SJSA1 (cell line): ENCODE measurements at regions not wholly inside any gene's neighbourhood (a gene's known extent, or its start where the extent isn't known, plus 50 kb on each side); places are given as distances from the start of the nearest gene placed in this dataset.

ENCODE experiments used
- DNase-seq, 2 experiments: peaks; one replicate each; pipeline ENCODE4 v3.0.0-alpha.2; 2015 to 2020; ENCODE audit warnings: low spot score in 2 of 2, low read depth in 1 of 2
- H3K27ac ChIP-seq: fragments of 250-450 bp; sonication (Bioruptor Pico); 2 replicates; pipeline ENCODE4 v1.5.1; 2020; ENCODE audit warnings: mild to moderate bottlenecking, moderate library complexity
- H3K27me3 ChIP-seq: fragments of 250-450 bp; sonication (Bioruptor Pico); replicated peaks from 2 replicates; pipeline ENCODE4 v1.5.1; 2020; ENCODE audit warnings: mild to moderate bottlenecking, moderate library complexity
- H3K36me3 ChIP-seq: fragments of 250-450 bp; sonication (Bioruptor Pico); 2 replicates; pipeline ENCODE4 v1.5.1; 2020; ENCODE audit warnings: mild to moderate bottlenecking
- H3K4me1 ChIP-seq: fragments of 250-450 bp; sonication (Bioruptor Pico); replicated peaks from 2 replicates; pipeline ENCODE4 v1.6.1; 2021; ENCODE audit warnings: mild to moderate bottlenecking
- H3K4me3 ChIP-seq: fragments of 250-450 bp; sonication (Bioruptor Pico); 2 replicates; pipeline ENCODE4 v1.5.1; 2020; ENCODE audit warnings: mild to moderate bottlenecking
- H3K9me3 ChIP-seq: fragments of 250-450 bp; sonication (Bioruptor Pico); replicated peaks from 2 replicates; pipeline ENCODE4 v1.5.1; 2020; ENCODE audit warnings: mild to moderate bottlenecking

DNA sequence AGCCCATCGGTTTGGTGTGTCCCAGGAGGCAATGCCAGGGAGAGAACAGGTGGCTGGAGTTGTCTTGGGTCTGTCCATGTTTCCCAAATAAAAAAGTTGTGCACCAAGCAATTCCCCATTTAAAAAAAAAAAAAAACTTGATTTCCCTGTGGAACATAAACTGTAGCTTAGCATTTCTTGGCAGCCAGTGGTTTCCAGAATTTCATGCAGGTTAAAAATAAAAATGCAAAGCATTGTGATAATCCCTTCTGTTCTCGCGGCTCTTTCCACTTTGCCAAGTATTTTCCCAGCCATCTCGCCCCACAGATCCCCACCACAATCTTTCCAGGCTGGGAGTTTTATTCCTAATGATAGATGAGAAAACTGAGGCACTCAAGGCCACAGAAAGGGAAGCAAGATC is 51.4 kb upstream of the MSX1 start:
- Histone ChIP-seq H3K27me3 (no peaks in the 10 kb centered on the region), H3K36me3 (no peaks in the 10 kb centered on the region), H3K4me3 (no peak overlapping the region), H3K9me3 (no peaks in the 10 kb centered on the region), H3K4me1 (no peaks in the 10 kb centered on the region), H3K27ac (no peak overlapping the region)
- DNase-seq = no peak

DNA sequence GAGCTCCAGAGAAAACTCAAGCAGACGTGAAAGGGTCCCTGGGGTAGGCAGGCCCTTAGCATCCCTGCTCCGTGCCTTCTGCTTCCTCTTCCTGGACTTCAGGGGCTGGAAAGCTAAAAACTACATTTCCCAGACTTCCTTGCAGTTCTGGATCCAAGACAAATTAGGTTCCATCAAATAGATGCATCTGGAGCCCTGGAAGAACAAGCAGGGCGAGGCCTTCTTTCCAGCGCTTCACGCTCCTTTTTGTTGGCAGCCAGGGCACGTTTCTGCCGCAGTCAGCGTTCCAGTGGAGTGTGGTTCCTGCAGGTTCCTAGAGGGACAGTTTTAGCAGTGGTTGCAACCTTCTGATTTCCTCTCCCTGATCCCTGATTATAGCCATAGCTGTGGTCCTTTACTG is 53.6 kb upstream of the MSX1 start:
- no peaks in the 10 kb centered on the region for H3K4me1 ChIP-seq
- no peaks in the 10 kb centered on the region for H3K9me3 ChIP-seq
- H3K4me3 ChIP-seq = no peak overlapping the region
- H3K36me3 ChIP-seq = no peaks in the 10 kb centered on the region
- H3K27me3 ChIP-seq = no peaks in the 10 kb centered on the region
- H3K27ac ChIP-seq = no peak overlapping the region
- DNase-seq = no peak

DNA sequence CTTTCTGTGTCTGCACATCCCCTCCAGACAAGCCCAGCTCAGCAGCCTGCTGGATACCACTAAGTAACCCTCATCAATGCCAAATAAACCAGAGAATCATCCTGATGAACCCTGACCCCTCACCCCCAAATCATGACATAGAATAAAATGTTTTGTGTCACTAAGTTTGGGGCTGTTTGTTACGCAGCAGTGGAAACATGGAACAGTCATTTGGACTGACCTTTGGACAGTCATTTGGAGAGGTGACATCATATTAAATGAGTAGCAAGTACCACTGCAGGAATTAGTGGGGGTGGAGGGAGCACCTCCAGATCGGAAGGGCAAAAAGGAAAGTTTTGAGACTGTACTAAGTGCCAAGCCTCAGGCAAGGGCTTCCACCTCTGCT is 55.6 kb upstream of the MSX1 start:
- no peaks in the 10 kb centered on the region for H3K4me1 ChIP-seq
- H3K27me3 ChIP-seq = no peaks in the 10 kb centered on the region
- H3K36me3 ChIP-seq = no peaks in the 10 kb centered on the region
- no peak overlapping the region for H3K27ac ChIP-seq
- no peak for DNase-seq
- H3K4me3 ChIP-seq = no peak overlapping the region
- no peaks in the 10 kb centered on the region for H3K9me3 ChIP-seq

DNA sequence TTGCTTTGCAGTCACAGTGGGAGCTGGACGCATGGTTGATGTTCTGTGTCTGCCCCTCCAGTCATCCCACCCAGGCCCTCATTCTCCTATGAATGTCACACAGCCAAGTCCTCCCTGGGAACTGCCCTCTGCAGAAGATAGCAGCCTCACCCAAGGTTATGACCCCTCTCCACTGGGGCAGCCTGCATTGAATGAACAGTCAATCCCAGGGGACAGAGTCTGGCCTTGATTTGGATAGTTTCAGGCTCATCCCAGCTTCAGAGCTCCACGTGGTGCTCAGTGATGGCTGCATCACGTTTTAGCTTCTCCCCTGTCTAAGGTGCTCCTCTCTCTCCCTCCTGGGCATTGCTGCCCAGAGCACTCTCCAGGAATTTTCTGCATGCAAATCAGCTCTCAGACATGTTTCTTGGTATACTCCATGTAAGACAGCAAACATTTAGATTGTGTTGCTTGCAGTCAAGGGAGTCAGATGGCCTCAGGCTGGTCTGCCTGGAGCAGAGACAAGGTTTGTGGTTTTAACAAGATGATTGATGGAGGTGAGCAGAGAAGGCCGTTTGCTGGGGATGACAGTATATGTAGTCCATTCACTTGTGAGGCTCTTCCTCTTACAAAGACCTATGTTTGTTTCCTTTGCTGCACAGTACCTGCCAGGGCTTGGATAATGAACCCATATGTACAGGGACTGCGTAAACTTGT is 56.1 kb upstream of the MSX1 start:
- H3K4me3 ChIP-seq = no peak overlapping the region
- H3K27me3 ChIP-seq = no peaks in the 10 kb centered on the region
- no peaks in the 10 kb centered on the region for H3K4me1 ChIP-seq
- no peak for DNase-seq
- H3K27ac ChIP-seq = no peak overlapping the region
- H3K9me3 ChIP-seq = no peaks in the 10 kb centered on the region
- no peaks in the 10 kb centered on the region for H3K36me3 ChIP-seq

DNA sequence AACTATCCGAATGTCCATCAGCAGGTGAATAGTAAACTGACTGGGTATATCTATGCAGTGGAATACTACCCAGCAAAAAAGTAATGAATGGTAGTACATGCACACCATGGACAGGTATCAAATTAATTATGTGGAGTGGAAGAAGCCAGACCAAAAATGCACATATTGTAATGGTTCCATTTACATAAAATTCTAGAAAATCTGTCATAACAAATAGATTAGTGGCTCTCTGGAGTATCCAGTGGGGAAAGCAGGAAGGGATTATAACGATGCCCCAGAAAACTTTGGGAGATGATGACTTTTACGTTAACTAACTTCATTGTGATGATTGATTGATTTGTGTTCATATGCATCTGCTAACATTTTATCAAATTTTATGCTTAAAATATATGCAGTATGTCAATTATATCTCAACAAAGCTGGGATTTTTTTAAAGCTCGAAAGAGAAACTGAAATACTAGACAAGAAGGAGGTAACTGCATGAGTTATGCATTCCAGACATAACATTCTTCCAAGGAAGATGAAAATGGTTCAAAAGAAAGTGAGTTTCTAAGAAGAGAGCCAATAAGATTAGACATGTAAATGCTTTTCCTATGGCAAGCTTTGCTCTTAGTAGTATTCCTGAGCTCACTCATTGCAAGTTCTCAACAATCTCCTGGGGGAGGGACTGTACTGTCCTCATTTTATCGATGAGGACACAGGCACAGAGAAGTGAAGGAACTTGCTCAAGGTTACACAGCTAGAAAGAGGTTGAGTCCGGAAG is 58.6 kb upstream of the MSX1 start:
- no peak overlapping the region for H3K4me3 ChIP-seq
- no peaks in the 10 kb centered on the region for H3K36me3 ChIP-seq
- H3K9me3 ChIP-seq = no peaks in the 10 kb centered on the region
- H3K27ac ChIP-seq = no peak overlapping the region
- no peaks in the 10 kb centered on the region for H3K4me1 ChIP-seq
- DNase-seq = no peak
- H3K27me3 ChIP-seq = no peaks in the 10 kb centered on the region

DNA sequence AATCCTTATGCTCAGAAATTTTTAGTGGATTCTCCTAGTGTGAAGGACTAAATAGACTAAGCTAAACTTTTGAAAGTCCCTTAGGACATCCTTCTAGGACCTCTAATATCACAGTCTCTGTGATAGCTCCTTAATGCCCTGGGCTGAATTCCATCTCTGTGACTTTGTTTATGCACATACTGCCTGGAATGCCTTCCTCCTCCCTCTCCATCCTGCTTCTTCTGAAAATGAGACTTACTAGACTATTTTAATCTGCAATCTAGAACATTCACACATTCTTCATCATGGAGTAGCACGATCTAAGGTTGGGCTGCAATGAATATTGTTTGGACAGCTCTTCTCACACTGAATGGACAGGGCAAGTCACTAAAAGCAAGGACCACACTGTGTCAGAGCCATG is 65.0 kb upstream of the MSX1 start:
- H3K4me3 ChIP-seq = no peak overlapping the region
- no peaks in the 10 kb centered on the region for H3K27me3 ChIP-seq
- H3K9me3 ChIP-seq = no peaks in the 10 kb centered on the region
- DNase-seq = no peak
- H3K27ac ChIP-seq = no peak overlapping the region
- H3K36me3 ChIP-seq = no peaks in the 10 kb centered on the region
- H3K4me1 ChIP-seq = no peaks in the 10 kb centered on the region

DNA sequence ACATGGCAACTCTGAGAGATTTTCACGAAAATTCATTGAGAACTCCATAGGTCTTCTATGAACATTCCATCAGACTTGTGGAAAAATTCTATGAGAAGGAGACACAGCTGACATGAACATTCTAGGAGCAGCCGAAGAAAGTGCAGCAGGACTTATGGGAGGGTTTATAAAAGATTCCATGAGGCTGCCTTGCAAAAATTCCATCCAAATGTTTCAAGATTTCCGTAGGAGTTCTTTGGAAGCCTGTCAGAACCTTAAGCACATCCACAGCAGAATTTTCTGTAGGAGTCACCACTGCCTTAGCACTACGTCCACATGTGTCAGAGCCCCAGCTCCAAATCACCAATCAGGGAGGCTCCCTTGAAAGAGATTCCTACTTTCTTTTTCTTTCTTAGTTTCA is 67.0 kb upstream of the MSX1 start:
- no peaks in the 10 kb centered on the region for H3K9me3 ChIP-seq
- no peaks in the 10 kb centered on the region for H3K36me3 ChIP-seq
- H3K27me3 ChIP-seq = no peaks in the 10 kb centered on the region
- DNase-seq = no peak
- no peaks in the 10 kb centered on the region for H3K4me1 ChIP-seq
- H3K27ac ChIP-seq = no peak overlapping the region
- H3K4me3 ChIP-seq = no peak overlapping the region

DNA sequence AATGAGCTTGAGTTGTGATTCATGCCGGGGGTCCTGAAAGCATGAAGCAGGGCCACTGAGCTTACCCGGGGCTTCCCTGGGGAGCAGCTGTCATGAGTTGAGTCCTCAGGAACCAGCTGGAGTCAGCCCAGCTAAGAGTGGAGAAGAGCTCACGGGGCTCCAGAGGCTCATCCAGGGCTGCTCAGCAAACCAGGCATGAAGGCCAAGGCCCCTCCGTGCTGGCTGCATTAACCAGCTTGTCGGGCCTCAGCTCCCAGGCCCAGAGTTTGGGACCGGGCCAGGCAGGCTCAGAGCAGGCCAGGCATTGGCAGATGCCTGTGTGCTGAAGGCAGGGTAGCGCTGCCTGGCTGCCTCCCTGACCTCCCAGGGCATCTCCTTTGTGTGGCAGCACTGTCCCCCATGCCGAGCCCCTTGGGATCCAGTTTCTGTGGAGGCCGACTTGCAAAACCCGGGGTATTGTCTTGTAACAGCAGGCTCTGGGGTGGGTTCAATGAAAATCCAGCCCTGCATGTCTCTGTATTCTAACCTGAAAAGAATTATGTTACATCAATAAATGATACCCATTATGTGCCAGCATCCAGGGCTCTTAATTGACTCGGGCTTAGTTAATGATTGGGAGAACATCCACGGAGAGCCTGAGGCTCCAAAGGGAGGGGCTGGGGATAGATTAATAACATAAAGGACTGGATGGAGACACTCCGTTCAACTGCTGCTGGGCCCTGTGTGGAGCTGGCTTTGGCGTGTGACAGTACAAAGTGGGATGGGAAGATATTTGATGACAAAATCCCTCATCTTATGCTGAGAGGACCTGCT is 68.0 kb upstream of the MSX1 start:
- Histone ChIP-seq H3K4me3 (no peak overlapping the region), H3K27ac (no peak overlapping the region), H3K9me3 (no peaks in the 10 kb centered on the region), H3K27me3 (no peaks in the 10 kb centered on the region), H3K36me3 (no peaks in the 10 kb centered on the region), H3K4me1 (no peaks in the 10 kb centered on the region)
- no peak for DNase-seq

DNA sequence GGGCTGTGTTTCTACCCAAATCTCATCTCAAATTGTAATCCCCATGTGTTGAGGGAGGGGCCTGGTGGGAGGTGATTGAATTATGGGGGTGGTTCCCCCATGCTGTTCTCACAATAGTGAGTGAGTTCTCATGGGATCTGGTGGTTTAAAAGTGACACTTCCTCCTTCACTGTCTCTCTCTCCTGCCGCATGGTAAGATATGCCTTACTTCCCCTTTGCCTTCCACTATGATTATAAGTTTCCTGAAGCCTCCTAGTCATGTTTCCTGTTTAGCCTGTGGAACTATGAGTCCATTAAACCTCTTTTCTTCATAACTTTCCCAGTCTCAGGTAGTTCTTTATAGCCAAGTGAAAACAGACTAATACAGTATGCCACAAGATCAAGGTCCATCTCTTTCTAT is 70.0 kb upstream of the MSX1 start:
- Histone ChIP-seq H3K27me3 (no peaks in the 10 kb centered on the region), H3K4me1 (no peaks in the 10 kb centered on the region), H3K27ac (no peak overlapping the region), H3K9me3 (no peaks in the 10 kb centered on the region), H3K4me3 (no peak overlapping the region), H3K36me3 (no peaks in the 10 kb centered on the region)
- no peak for DNase-seq

DNA sequence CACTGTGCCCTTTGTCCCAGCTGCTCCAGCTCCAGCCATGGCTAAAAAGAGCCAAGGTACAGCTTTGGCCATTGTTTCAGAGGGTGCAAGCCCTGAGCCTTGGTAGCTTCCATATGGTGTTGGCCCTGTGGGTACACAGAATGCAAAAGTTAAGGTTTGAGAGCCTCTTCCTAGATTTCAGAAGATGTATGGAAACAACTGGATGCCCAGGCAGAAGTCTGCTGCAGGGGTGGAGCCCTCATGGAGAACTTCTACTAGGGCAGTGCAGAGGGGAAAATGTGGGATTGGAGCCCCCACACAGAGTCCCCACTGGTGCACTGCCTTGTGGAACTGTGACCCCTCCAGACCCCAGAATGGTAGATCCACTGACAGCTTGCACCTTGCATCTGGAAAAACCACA is 70.9 kb upstream of the MSX1 start:
- Histone ChIP-seq H3K4me3 (no peak overlapping the region), H3K4me1 (no peaks in the 10 kb centered on the region), H3K27me3 (no peaks in the 10 kb centered on the region), H3K27ac (no peak overlapping the region), H3K9me3 (no peaks in the 10 kb centered on the region), H3K36me3 (no peaks in the 10 kb centered on the region)
- DNase-seq = no peak

DNA sequence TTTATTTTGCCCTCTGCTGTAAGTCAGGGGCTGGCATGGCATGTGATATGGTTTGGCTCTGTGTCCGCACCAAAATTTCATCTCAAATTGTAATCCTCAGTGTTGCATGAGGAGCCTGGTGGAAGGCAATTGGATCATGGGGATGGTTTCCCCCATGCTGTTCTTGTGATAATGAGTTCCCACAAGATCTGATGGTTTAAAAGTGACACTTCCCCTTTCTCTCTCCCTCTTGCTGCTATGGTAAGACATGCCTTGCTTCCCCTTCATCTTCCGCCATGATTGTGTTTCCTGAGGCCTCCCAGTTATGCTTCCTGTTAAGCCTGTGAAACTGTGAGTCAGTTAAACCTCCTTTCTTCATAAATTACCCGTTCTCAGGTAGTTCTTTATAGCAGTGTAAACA is 72.0 kb upstream of the MSX1 start:
- H3K27ac ChIP-seq = no peak overlapping the region
- no peaks in the 10 kb centered on the region for H3K9me3 ChIP-seq
- H3K36me3 ChIP-seq = no peaks in the 10 kb centered on the region
- H3K4me3 ChIP-seq = no peak overlapping the region
- no peaks in the 10 kb centered on the region for H3K4me1 ChIP-seq
- H3K27me3 ChIP-seq = no peaks in the 10 kb centered on the region
- DNase-seq = no peak

DNA sequence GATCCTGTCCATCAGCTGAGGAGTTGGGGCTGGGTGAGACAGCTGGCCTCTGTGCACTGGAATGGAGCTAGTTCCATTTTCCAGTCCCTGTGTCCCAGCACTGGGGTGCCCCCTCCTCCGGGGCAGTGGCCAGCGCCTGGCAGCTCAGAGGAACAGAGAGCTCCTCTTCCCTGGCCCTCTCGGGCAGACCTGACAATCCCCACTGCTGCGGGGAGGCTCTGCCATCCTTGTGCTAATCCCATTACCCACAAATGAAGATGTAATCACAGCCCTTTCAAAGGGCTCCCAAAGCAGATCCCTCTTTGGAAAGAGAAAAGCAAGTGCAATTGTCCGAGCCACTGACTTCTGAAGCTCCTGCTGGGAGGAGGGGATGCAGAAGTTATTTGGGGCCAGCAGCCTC is 75.1 kb upstream of the MSX1 start:
- Histone ChIP-seq H3K27ac (no peak overlapping the region), H3K4me1 (no peaks in the 10 kb centered on the region), H3K9me3 (no peaks in the 10 kb centered on the region), H3K27me3 (no peaks in the 10 kb centered on the region), H3K36me3 (no peaks in the 10 kb centered on the region), H3K4me3 (no peak overlapping the region)
- DNase-seq = no peak

DNA sequence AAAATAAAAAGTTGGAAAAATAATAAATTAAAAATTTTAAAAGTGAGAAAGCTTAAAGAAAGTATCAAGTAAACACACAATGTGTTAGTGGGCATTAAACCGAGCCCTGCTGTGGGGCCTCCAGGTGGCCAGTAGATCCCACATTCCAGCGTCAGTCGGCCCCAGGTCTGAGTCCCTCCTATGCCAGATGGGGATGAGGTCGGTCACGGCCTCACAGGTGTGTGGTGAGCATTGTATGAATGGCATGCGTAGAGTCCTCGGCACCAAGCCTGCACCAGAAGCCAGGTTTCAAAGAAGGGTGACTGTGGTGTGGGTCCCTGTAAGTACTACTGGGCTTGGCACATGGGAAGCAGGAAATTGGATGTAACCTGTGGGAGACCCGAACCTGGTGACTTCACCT is 75.6 kb upstream of the MSX1 start:
- H3K27me3 ChIP-seq = no peaks in the 10 kb centered on the region
- H3K27ac ChIP-seq = no peak overlapping the region
- no peaks in the 10 kb centered on the region for H3K4me1 ChIP-seq
- no peak for DNase-seq
- no peaks in the 10 kb centered on the region for H3K36me3 ChIP-seq
- H3K4me3 ChIP-seq = no peak overlapping the region
- no peaks in the 10 kb centered on the region for H3K9me3 ChIP-seq

DNA sequence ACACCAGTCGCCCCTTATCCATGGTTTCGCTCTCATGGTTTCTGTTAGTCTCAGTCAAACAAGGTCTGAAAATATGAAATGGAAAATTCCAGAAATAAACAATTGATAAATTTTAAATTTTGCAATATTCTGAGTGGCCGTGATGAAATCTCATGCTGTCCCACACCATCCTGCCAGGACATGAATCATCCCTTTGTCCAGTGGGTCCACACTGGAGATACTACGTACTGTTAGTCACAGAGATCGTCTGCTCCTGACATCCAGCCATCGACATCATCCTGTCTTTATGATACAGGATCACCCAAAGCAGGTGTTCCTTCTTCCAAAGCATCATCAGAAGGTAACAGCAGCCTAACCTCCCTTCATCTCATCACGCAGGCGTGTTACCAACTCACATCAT is 76.5 kb upstream of the MSX1 start:
- Histone ChIP-seq H3K4me1 (no peaks in the 10 kb centered on the region), H3K27me3 (no peaks in the 10 kb centered on the region), H3K9me3 (no peaks in the 10 kb centered on the region), H3K27ac (no peak overlapping the region), H3K4me3 (no peak overlapping the region), H3K36me3 (no peaks in the 10 kb centered on the region)
- no peak for DNase-seq
